GM19351 (cell line): ENCODE measurements at regions not wholly inside any gene's neighbourhood (a gene's known extent, or its start where the extent isn't known, plus 50 kb on each side); places are given as distances from the start of the nearest gene placed in this dataset.
"Not testable (repeated sequence)": the region's sequence is repeated elsewhere in the genome, so short reads cannot be mapped to it uniquely, and the experiment has no call there.

ENCODE experiments used
- ATAC-seq: cut with Tn5 transposase; IDR thresholded peaks from one replicate; pipeline ENCODE4 v1.9.1; 2021; ENCODE audit warnings: mild to moderate bottlenecking, moderate library complexity; ENCODE audit not compliant: unreplicated experiment

GRCh38 chr1:70553567-70553956, 142.5 kb downstream of the CTH start:
- no peak for ATAC-seq

GRCh38 chr1:70554341-70554740, 143.3 kb downstream of the CTH start:
- no peak for ATAC-seq

- no peak for ATAC-seq
These were observed 145.5 kb downstream of the CTH start for GRCh38 chr1:70556541-70556940.

GRCh38 chr1:70567167-70567566, 156.1 kb downstream of the CTH start:
- no peak for ATAC-seq

GRCh38 chr1:70571191-70571590, 160.1 kb downstream of the CTH start:
- no peak for ATAC-seq

GRCh38 chr1:70573317-70573843, 162.3 kb downstream of the CTH start:
- no peak for ATAC-seq

GRCh38 chr1:70581661-70582060, 170.6 kb downstream of the CTH start:
- ATAC-seq = no peak

GRCh38 chr1:70583522-70583921, 172.5 kb downstream of the CTH start:
- peak; percentile 47 for ATAC-seq

- no peak for ATAC-seq
These were observed 175.0 kb downstream of the CTH start for GRCh38 chr1:70586046-70586445.

- ATAC-seq = no peak
These were observed 176.9 kb downstream of the CTH start for GRCh38 chr1:70587872-70588366.

- not testable (repeated sequence) for ATAC-seq
These were observed 182.5 kb downstream of the CTH start for GRCh38 chr1:70593551-70593950.

GRCh38 chr1:70608815-70609214, 197.7 kb downstream of the CTH start:
- ATAC-seq = no peak

- ATAC-seq = not testable (repeated sequence)
These were observed 199.1 kb downstream of the CTH start for GRCh38 chr1:70610164-70610563.

GRCh38 chr1:70616946-70617345, 205.9 kb downstream of the CTH start:
- ATAC-seq = no peak

GRCh38 chr1:70617728-70618127, 206.7 kb downstream of the CTH start:
- ATAC-seq = no peak

GRCh38 chr1:70627910-70628309, 216.8 kb downstream of the CTH start:
- ATAC-seq = no peak

- no peak for ATAC-seq
These were observed 217.9 kb downstream of the CTH start for GRCh38 chr1:70628973-70629372.

GRCh38 chr1:70633004-70633403, 221.9 kb downstream of the CTH start:
- no peak for ATAC-seq

- no peak for ATAC-seq
These were observed 224.8 kb downstream of the CTH start for GRCh38 chr1:70635868-70636267.

GRCh38 chr1:70641868-70642267, 230.8 kb downstream of the CTH start:
- no peak for ATAC-seq

- no peak for ATAC-seq
These were observed 245.3 kb downstream of the CTH start for GRCh38 chr1:70656361-70656760.

- no peak for ATAC-seq
These were observed 248.8 kb downstream of the CTH start for GRCh38 chr1:70659891-70660290.

GRCh38 chr1:70666381-70667140, 255.5 kb downstream of the CTH start:
- ATAC-seq = no peak
